HG03159 (cell line): ENCODE measurements at regions not wholly inside any gene's neighbourhood (a gene's known extent, or its start where the extent isn't known, plus 50 kb on each side); places are given as distances from the start of the nearest gene placed in this dataset.

Experiments used
- ATAC-seq: cut with Tn5 transposase; IDR thresholded peaks from one replicate; pipeline ENCODE4 v1.9.1; 2021; ENCODE audit warnings: mild to moderate bottlenecking, moderate library complexity; ENCODE audit not compliant: unreplicated experiment

- no peak for ATAC-seq
Observed at GRCh38 chr18:30376515-30376914, 666.0 kb downstream of the DSC3 start.

GRCh38 chr18:30361864-30362540 is 680.5 kb downstream of the DSC3 start:
- no peak for ATAC-seq

- no peak for ATAC-seq
Observed at GRCh38 chr18:30359521-30359920, 683.0 kb downstream of the DSC3 start.

GRCh38 chr18:30358555-30358954 is 684.0 kb downstream of the DSC3 start:
- ATAC-seq = no peak

- ATAC-seq = no peak
Observed at GRCh38 chr18:30352551-30353168, 689.9 kb downstream of the DSC3 start.

GRCh38 chr18:30350263-30350662 is 692.3 kb downstream of the DSC3 start:
- ATAC-seq = no peak

- ATAC-seq = no peak
Observed at GRCh38 chr18:30343090-30343489, 699.5 kb downstream of the DSC3 start.

GRCh38 chr18:30342675-30343074 is 699.9 kb downstream of the DSC3 start:
- ATAC-seq = no peak

- no peak for ATAC-seq
Observed at GRCh38 chr18:30334781-30335180, 707.8 kb downstream of the DSC3 start.

- no peak for ATAC-seq
Observed at GRCh38 chr18:30333310-30333709, 709.2 kb downstream of the DSC3 start.

GRCh38 chr18:30328839-30329238 is 713.7 kb downstream of the DSC3 start:
- no peak for ATAC-seq

- no peak for ATAC-seq
Observed at GRCh38 chr18:30302181-30302580, 740.4 kb downstream of the DSC3 start.

- no peak for ATAC-seq
Observed at GRCh38 chr18:30298769-30299168, 743.8 kb downstream of the DSC3 start.

- no peak for ATAC-seq
Observed at GRCh38 chr18:30288662-30289414, 753.7 kb downstream of the DSC3 start.

- peak; percentile 68 for ATAC-seq
Observed at GRCh38 chr18:30280861-30281470, 761.6 kb downstream of the DSC3 start.

- no peak for ATAC-seq
Observed at GRCh38 chr18:30280186-30280585, 762.4 kb downstream of the DSC3 start.

- no peak for ATAC-seq
Observed at GRCh38 chr18:30277676-30278075, 764.9 kb downstream of the DSC3 start.

GRCh38 chr18:30271716-30272115 is 770.8 kb downstream of the DSC3 start:
- no peak for ATAC-seq

- ATAC-seq = no peak
Observed at GRCh38 chr18:30265190-30265589, 777.4 kb downstream of the DSC3 start.

- ATAC-seq = no peak
Observed at GRCh38 chr18:30254331-30254730, 788.2 kb downstream of the DSC3 start.

- no peak for ATAC-seq
Observed at GRCh38 chr18:30248056-30248455, 794.5 kb downstream of the DSC3 start.
